NB4 (cell line): ENCODE measurements at regions not wholly inside any gene's neighbourhood (a gene's known extent, or its start where the extent isn't known, plus 50 kb on each side); places are given as distances from the start of the nearest gene placed in this dataset.

Experiments used
- POLR2A ChIP-seq: IDR thresholded peaks from 2 replicates; pipeline ENCODE4 v1.6.1; 2011; ENCODE audit warnings: mild to moderate bottlenecking; ENCODE audit not compliant: insufficient read length; ENCODE audit errors: extremely low read depth
- TF ChIP-seq, protein P1 (sequence below): IDR thresholded peaks from one replicate; pipeline ENCODE4 v1.5.1; 2012; ENCODE audit warnings: low read depth, low read length

DNA sequence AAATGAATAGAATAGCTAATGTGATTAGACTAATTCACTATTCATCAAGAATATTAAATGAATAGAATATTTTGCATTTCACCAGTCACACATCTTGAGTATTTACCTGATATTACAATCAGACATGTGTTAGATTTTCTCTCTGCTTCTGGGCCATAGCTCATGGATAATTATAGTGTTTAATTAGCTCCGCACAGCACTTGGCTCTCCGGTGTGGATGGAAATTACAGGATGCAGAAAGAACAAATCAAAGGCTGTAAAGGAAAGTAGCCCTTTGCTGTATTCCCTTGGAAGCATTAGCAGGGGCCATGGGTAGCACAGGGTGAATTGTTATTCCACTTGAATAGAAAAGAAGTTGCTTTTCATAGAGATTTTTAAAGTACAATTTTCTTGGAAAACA, 320.3 kb upstream of the SORL1-AS1 start:
- TF ChIP-seq POLR2A, result no peak
- TF ChIP-seq, protein P1, sequence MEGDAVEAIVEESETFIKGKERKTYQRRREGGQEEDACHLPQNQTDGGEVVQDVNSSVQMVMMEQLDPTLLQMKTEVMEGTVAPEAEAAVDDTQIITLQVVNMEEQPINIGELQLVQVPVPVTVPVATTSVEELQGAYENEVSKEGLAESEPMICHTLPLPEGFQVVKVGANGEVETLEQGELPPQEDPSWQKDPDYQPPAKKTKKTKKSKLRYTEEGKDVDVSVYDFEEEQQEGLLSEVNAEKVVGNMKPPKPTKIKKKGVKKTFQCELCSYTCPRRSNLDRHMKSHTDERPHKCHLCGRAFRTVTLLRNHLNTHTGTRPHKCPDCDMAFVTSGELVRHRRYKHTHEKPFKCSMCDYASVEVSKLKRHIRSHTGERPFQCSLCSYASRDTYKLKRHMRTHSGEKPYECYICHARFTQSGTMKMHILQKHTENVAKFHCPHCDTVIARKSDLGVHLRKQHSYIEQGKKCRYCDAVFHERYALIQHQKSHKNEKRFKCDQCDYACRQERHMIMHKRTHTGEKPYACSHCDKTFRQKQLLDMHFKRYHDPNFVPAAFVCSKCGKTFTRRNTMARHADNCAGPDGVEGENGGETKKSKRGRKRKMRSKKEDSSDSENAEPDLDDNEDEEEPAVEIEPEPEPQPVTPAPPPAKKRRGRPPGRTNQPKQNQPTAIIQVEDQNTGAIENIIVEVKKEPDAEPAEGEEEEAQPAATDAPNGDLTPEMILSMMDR, result no peak
